GM23338 (cell line): ENCODE measurements at regions not wholly inside any gene's neighbourhood (a gene's known extent, or its start where the extent isn't known, plus 50 kb on each side); places are given as distances from the start of the nearest gene placed in this dataset.

Experiments used
- ATAC-seq: fragments of 200-7000 bp; cut with Tn5 transposase; 3 replicates; pipeline ENCODE4 v1.9.1; 2020
- DNase-seq: peaks from one replicate; pipeline ENCODE4 v3.0.0-alpha.2; 2015; ENCODE audit warnings: low spot score
- H2AFZ ChIP-seq: fragments of 200-600 bp; sonication (generic); 2 replicates; pipeline ENCODE4 v1.8.0; 2016; ENCODE audit warnings: antibody characterized with exemption, mild to moderate bottlenecking, moderate library complexity
- H3F3A ChIP-seq: fragments of 200-600 bp; sonication (generic); replicated peaks from 2 replicates; pipeline ENCODE4 v1.8.0; 2017; ENCODE audit warnings: antibody characterized with exemption, mixed run types, low read depth
- H3K27ac ChIP-seq: fragments of 200-600 bp; sonication (generic); 2 replicates; pipeline ENCODE4 v1.6.1; 2016; ENCODE audit warnings: low read depth
- H3K27me3 ChIP-seq: fragments of 200-600 bp; sonication (generic); 2 replicates; pipeline ENCODE4 v1.8.0; 2016; ENCODE audit warnings: mild to moderate bottlenecking, mixed run types, moderate library complexity; ENCODE audit not compliant: insufficient read depth
- H3K36me3 ChIP-seq: fragments of 200-600 bp; sonication (generic); 2 replicates; pipeline ENCODE4 v1.8.0; 2016; ENCODE audit warnings: mild to moderate bottlenecking; ENCODE audit not compliant: insufficient read depth
- H3K4me1 ChIP-seq: fragments of 200-600 bp; sonication (generic); 2 replicates; pipeline ENCODE4 v1.8.0; 2016; ENCODE audit warnings: mild to moderate bottlenecking, moderate library complexity; ENCODE audit not compliant: insufficient read depth
- H3K4me2 ChIP-seq: fragments of 200-600 bp; sonication (generic); 2 replicates; pipeline ENCODE4 v1.7.1; 2017; ENCODE audit warnings: mixed run types
- H3K4me3 ChIP-seq: fragments of 200-600 bp; sonication (generic); 2 replicates; pipeline ENCODE4 v1.6.1; 2016; ENCODE audit warnings: mixed run types
- H3K79me2 ChIP-seq: fragments of 200-600 bp; sonication (generic); replicated peaks from 2 replicates; pipeline ENCODE4 v1.8.0; 2017; ENCODE audit warnings: mild to moderate bottlenecking; ENCODE audit not compliant: insufficient read depth
- H3K9me2 ChIP-seq: fragments of 200-600 bp; sonication (generic); 2 replicates; pipeline ENCODE4 v1.8.0; 2017; ENCODE audit not compliant: insufficient read depth
- H4K20me1 ChIP-seq: fragments of 200-600 bp; sonication (generic); replicated peaks from 2 replicates; pipeline ENCODE4 v1.8.0; 2017; ENCODE audit warnings: mild to moderate bottlenecking; ENCODE audit not compliant: insufficient read depth
- H3K27ac Mint-ChIP-seq: 2 replicates; pipeline ENCODE4 v1.8.0; 2020; ENCODE audit warnings: inconsistent platforms, mild to moderate bottlenecking, moderate library complexity, mixed read lengths
- H3K27me3 Mint-ChIP-seq: 3 replicates; pipeline ENCODE4 v1.8.0; 2022; ENCODE audit warnings: low read depth, mild to moderate bottlenecking, moderate library complexity, mixed read lengths, inconsistent platforms; ENCODE audit not compliant: insufficient read depth, poor library complexity
- H3K36me3 Mint-ChIP-seq: 3 replicates; pipeline ENCODE4 v1.8.0; 2021; ENCODE audit warnings: low read depth, mild to moderate bottlenecking, inconsistent platforms, moderate library complexity, mixed read lengths
- H3K4me1 Mint-ChIP-seq: 3 replicates; pipeline ENCODE4 v1.8.0; 2020; ENCODE audit warnings: mild to moderate bottlenecking, inconsistent platforms, mixed read lengths
- H3K4me3 Mint-ChIP-seq: 3 replicates; pipeline ENCODE4 v1.8.0; 2021; ENCODE audit warnings: moderate library complexity, mild to moderate bottlenecking, inconsistent platforms, mixed read lengths
- H3K9me3 Mint-ChIP-seq: 3 replicates; pipeline ENCODE4 v1.8.0; 2020; ENCODE audit warnings: moderate library complexity, mild to moderate bottlenecking, inconsistent platforms, mixed read lengths
- CREB1 ChIP-seq: fragments of 250-450 bp; sonication (Bioruptor Pico); IDR thresholded peaks from 2 replicates; pipeline ENCODE4 v1.5.0; 2020; ENCODE audit warnings: low read depth, mild to moderate bottlenecking, moderate library complexity
- EZH2 ChIP-seq: fragments of 200-600 bp; sonication (generic); IDR thresholded peaks from one replicate; pipeline ENCODE4 v1.8.0; 2017; ENCODE audit warnings: antibody characterized with exemption, mild to moderate bottlenecking, low read depth; ENCODE audit not compliant: unreplicated experiment
- JUNB ChIP-seq: IDR thresholded peaks from one replicate; pipeline ENCODE4 v1.6.1; 2016; ENCODE audit warnings: antibody characterized with exemption; ENCODE audit not compliant: unreplicated experiment
- NANOG ChIP-seq: IDR thresholded peaks from 2 replicates; pipeline ENCODE4 v1.6.1; 2016; ENCODE audit warnings: antibody characterized with exemption, borderline replicate concordance
- POLR2AphosphoS5 ChIP-seq: IDR thresholded peaks from 2 replicates; pipeline ENCODE4 v1.6.1; 2016; ENCODE audit warnings: antibody characterized with exemption, low read depth
- STAT1 ChIP-seq: IDR thresholded peaks from one replicate; pipeline ENCODE4 v1.6.1; 2016; ENCODE audit warnings: antibody characterized with exemption; ENCODE audit not compliant: unreplicated experiment
- ZNF462 ChIP-seq: fragments of 250-450 bp; sonication (Bioruptor Pico); IDR thresholded peaks from 2 replicates; pipeline ENCODE4 v1.5.0; 2020; ENCODE audit warnings: mild to moderate bottlenecking, moderate library complexity

GRCh38 chr6:168221497-168222079, 98.0 kb downstream of the DACT2 start:
- no peaks in the 10 kb centered on the region for H4K20me1 ChIP-seq
- ATAC-seq = no peak
- no peaks in the 10 kb centered on the region for H3K36me3 ChIP-seq
- TF ChIP-seq ZNF462 (no peak), JUNB (no peak), STAT1 (no peak), NANOG (no peak)
- no peaks in the 10 kb centered on the region for H3K36me3 Mint-ChIP-seq
- H3K27me3 ChIP-seq = no peaks in the 10 kb centered on the region
- H3K4me3 ChIP-seq = no peak overlapping the region
- DNase-seq = no peak
- H3K9me2 ChIP-seq = no peaks in the 10 kb centered on the region
- peaks cover 24% of the 10 kb centered on the region for H3K4me1 Mint-ChIP-seq
- H2AFZ ChIP-seq = no peak overlapping the region
- H3K4me3 Mint-ChIP-seq = no peak overlapping the region
- no peak overlapping the region for H3K27ac Mint-ChIP-seq
- H3F3A ChIP-seq = no peaks in the 10 kb centered on the region
- H3K9me3 Mint-ChIP-seq = no peaks in the 10 kb centered on the region
- no peaks in the 10 kb centered on the region for H3K79me2 ChIP-seq
- peaks cover 10% of the 10 kb centered on the region; the same call in 1 of the 2 replicates for H3K4me1 ChIP-seq
- no peak overlapping the region for H3K4me2 ChIP-seq
- H3K27ac ChIP-seq = no peak overlapping the region
- peaks cover 7% of the 10 kb centered on the region for H3K27me3 Mint-ChIP-seq

DNA sequence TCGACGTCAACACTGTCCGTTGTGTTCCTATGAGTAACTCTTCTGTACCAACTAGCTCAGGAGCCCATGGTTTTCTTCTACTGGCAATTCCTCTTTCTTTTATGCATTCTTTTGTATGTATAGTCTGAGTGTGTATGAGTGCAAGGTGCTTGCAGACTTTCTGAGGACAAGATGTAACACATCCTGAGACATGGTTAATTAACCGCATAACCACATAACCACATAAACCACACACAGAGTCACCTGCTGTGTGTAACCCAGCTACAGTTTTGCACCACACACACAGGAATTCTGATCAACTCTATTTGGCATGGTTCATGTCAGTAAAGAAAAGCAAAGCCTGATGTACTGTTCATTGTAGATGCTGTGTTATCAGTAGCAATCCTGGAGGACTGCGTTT, 98.6 kb downstream of the DACT2 start:
- H3F3A ChIP-seq = no peaks in the 10 kb centered on the region
- Mint-ChIP-seq H3K9me3 (no peaks in the 10 kb centered on the region), H3K27me3 (peaks cover 7% of the 10 kb centered on the region), H3K4me1 (peaks cover 25% of the 10 kb centered on the region), H3K36me3 (no peaks in the 10 kb centered on the region), H3K4me3 (no peak overlapping the region), H3K27ac (no peak overlapping the region)
- H4K20me1 ChIP-seq = no peaks in the 10 kb centered on the region
- no peak overlapping the region for H3K4me2 ChIP-seq
- no peak overlapping the region for H2AFZ ChIP-seq
- no peaks in the 10 kb centered on the region for H3K27me3 ChIP-seq
- H3K9me2 ChIP-seq = no peaks in the 10 kb centered on the region
- H3K4me1 ChIP-seq = peaks cover 8% of the 10 kb centered on the region; the same call in 1 of the 2 replicates
- no peak overlapping the region for H3K4me3 ChIP-seq
- TF ChIP-seq POLR2AphosphoS5 = no peak
- no peak for TF ChIP-seq NANOG
- TF ChIP-seq EZH2 = no peak
- TF ChIP-seq CREB1 (CRISPR knock-in tag) = no peak
- TF ChIP-seq ZNF462 = no peak
- ATAC-seq (no peak), DNase-seq (no peak)
- no peak overlapping the region for H3K27ac ChIP-seq
- no peaks in the 10 kb centered on the region for H3K79me2 ChIP-seq
- no peaks in the 10 kb centered on the region for H3K36me3 ChIP-seq
